Activated CD8-positive, alpha-beta memory T cell treated with anti-CD3 and anti-CD28 coated beads for 36 hours (primary cell): ENCODE measurements at regions not wholly inside any gene's neighbourhood (a gene's known extent, or its start where the extent isn't known, plus 50 kb on each side); places are given as distances from the start of the nearest gene placed in this dataset.
"Not testable (repeated sequence)": the region's sequence is repeated elsewhere in the genome, so short reads cannot be mapped to it uniquely, and the experiment has no call there.

ENCODE experiments used
- CTCF ChIA-PET: fragments of 350-600 bp; sonication (Branson Sonifier 250); formaldehyde crosslinking; loops from one replicate; lab custom pipeline; 2021; ENCODE audit warnings: antibody characterized with exemption; lab: Charles Lee
- POLR2A ChIA-PET: fragments of 350-600 bp; sonication (Branson Sonifier 250); formaldehyde crosslinking; loops from one replicate; lab custom pipeline; 2021; ENCODE audit warnings: antibody characterized with exemption; lab: Charles Lee

DNA sequence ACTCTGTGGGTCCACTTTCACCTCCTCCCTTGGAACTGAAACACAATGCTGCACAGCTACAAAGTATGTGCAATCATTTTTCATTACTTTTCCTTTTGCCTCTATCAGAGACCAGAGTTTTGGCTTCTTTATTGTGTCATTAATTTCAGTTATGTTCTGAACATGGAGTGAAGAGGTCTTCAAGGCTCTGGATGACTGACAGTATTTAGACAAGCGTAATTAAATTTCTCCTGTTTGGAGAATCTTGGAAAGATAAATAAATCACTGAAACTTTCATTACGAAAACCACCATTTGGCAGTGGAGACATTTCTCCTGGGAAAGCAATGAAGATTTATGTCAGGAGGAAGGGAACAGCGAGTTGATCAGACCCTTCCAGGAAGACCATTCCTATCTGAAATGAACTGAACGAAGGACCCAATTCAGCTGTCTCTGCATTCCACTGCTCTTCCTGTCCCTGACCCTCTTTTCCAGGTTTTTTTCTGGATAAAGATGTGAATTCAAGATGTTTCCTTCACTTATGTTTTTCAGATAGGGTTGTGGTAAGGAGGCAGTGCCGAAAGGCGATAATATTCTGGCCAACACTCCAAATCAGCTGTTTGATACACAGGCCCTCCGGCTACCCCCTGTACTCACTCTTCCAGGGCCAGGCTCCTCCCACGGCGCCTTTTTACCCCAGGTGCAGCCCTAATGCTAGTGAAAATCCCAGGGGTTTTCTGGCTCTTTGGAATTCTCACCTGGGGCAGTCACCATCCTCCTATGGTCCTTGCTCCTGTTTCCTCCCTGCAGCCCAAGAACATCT lies 77.2 kb upstream of the OSMR start:
- ChIA-PET POLR2A (no interaction called here), CTCF (no interaction called here)

DNA sequence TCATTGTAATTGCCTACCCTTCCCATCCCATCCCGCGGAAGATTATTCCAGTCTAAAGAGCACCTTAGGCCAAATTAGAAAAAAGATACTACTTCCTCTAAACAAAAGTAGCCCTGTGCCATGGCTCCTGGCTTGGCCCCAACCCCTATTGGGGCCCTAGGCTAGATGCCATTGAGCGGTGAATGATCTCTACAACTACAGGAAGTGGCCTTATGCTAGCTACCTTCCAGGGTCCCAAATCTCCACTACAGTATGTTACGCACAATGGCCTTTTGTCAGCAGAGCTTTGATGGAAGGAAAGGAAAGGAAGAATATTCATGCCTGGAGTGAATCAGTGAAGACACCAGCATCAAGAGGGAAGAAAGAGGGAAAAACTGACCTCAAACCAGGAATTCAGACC lies 73.3 kb upstream of the OSMR start:
- POLR2A ChIA-PET: interaction anchor here (0.7 kb wide), 1 partner anchor 22 kb away, joined by 3 read pairs; no protein-coding TSS in a partner anchor
- CTCF ChIA-PET: no interaction called here

DNA sequence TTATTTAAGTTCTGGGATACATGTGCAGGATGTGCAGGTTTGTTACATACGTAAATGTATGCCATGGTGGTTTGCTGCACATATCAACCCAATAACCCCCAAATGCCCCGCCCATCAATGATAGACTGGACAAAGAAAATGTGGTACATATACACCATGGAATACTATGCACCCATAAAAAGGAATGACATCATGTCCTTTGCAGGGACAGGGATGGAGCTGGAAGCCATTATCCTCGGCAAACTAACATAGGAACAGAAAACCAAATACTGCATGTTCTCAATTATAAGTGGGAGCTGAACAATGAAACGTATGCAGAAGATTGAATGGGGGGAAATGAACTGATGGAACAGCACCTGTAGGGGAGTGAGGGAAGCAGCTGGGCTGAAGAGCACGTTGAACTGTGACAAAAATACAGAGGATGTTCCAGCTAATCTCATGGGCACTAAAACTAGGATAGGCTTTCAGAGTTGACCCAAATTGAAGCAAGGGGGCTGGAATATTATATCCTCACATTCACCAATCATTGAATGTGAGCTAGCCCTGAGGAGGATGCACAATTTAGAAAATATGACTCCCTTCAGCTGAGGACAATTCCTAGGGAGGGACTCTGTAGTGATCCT lies 70.5 kb upstream of the OSMR start:
- ChIA-PET CTCF (no interaction called here), POLR2A (no interaction called here)

DNA sequence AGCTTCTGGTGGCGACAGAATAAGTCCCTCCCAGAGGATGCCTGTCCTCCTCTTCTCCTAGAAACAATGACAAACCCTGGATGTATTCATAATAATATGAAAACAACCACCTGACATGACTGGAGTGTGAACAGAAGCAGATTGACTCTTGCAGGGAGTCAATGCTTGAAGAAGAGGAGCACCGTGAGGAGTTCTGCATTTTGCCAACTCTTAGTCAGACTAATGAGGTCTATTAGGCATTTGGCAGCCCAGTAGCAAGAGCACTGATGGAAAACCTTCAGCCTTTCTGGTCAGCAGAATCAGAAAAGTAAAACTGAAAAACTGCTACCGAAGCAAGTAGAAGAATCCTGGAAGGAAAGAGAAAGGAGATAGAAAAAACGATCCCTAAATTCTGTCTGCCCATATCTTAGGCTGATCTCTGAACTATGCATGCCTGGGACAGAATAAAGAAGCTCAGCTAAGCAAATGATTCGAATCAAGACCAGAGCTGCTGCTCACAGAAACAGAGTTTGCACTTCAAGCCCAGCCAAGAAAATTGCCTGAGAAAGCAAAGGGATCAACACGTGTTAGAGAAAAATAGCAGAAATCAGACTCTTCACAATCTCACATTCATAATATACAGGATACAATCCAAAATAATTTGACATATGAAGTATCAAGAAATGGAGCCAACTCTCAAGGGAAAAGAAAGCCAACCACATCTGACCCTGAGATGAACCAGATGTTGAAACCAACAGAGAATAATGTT lies 69.5 kb upstream of the OSMR start:
- CTCF ChIA-PET: no interaction called here
- POLR2A ChIA-PET: no interaction called here

DNA sequence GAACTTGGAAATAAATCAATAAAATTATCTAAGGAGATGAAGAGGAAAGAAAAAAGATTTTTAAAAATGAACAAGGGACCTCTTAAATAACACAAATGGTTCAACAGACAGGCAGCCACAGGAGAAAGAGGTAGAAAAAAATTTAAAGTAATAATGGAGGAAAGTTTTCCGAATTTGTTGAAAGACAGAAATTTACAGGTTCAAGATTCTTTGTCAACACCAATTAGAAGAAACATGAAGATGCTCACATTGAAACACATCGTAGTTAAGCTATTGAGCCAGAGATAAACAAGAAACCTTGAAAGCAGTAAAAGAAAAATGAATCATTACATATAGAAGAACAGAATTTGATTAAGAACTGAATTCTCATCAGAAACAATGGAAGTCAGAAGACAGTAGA lies 68.7 kb upstream of the OSMR start:
- POLR2A ChIA-PET: no interaction called here
- CTCF ChIA-PET: no interaction called here

DNA sequence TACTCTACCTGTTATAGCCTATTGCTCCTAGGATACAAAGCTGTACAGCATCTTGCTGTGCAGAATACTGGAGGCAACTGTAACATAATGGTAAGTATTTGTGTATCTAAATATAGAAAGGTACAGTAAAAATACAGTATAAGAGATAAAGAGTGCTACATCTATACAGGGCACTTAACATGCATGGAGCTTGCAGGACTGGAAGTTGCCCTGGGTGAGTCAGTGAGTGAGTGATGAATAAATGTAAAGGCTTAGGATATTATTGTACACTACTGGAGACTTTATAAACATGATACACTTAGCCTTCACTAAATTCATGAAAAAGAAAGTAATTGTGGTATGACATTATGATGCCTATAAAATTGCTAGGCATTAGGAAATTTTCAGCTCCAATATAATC lies 65.5 kb upstream of the OSMR start:
- ChIA-PET POLR2A (no interaction called here), CTCF (no interaction called here)

DNA sequence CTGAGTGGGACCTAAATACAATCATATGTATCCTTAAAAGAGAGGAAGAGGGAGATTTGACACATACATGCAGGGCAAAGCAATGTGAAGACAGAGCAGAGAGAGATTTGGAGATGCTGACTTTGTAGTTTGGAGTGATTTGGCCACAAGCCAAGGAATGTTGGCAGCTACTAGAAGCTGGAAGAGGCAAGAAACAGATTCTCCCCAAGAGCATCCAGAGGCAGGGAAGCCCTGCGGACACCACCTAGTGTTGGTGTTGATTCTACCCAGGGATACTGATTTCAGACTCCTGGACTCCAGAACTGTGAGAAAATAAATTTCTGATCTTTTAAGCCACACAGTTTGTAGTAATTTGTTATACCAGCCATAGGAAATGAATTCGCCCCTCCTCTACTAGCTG lies 64.9 kb upstream of the OSMR start:
- ChIA-PET POLR2A (no interaction called here), CTCF (no interaction called here)

DNA sequence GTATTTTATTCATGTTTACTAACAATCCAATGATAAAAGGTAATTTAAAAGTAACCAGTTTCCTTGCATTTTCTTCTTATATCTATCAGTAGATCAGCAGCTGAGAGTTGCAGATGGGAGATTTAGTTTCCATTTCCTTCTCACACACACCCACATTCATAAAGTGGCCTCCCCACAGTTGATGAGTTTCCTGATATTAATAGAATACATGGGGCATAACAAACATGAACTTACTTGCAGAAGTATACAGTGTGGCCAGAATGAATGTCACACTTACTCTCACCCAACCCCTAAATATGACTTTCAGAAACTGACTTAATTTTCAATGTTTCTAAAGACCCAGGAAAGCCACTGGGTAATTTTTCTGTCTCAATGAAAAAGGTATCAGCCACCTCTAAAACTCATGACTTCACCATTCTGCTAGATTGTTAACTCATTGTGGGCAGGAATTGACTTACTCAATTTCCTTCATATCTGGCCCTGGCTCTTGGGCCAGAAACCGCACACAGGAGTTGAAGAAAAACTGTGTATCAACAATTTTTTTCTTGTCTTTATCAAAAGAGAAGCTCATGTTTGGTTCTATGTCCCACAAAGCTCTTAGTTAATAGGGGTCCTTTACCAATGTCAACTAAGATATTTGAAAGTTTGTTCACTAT lies 63.5 kb upstream of the OSMR start:
- POLR2A ChIA-PET: no interaction called here
- CTCF ChIA-PET: no interaction called here

DNA sequence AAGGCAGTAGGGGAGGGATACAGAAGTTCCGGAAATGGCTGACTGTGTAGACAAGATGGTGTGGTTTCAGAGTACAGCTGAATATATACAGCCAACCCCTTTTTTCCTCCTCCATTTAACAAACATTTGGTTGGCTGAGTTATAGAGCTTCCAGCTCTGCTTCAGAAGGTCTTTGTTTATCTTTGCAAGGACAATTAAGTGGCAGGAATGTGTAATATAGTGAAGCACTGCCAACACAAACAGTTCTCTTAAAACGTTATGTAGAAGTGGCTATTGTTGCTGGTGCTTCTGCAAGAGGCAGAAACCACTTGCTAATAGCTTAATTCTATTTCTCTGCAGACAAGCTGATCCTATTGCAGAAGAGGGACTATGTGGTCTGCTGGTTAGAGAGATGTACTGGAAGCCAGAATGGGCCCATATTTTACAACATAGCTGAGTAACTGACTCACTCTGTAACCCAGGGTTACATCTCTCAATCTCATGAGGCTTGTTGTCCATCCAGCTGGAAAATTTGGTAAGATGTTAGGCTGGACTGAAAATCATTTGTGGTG lies 62.7 kb upstream of the OSMR start:
- CTCF ChIA-PET: no interaction called here
- POLR2A ChIA-PET: no interaction called here

DNA sequence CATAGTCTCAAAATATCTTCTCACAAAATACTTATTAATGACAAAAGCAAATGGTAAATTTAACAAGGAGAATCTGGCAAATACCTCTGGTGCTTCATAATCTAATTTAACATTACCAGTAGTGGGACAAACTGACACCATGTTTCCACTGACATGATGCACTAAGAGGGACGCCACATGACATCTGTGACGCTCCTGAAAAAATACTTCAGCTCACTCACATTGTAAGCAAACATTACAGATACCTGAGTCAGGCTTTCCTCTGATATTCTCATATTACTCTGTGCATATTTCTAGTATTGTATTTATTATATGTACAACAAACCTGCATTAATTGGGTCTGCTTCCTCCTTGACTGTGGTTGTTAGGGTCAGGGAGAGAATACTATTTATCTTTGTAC lies 56.7 kb upstream of the OSMR start:
- ChIA-PET POLR2A (no interaction called here), CTCF (no interaction called here)

DNA sequence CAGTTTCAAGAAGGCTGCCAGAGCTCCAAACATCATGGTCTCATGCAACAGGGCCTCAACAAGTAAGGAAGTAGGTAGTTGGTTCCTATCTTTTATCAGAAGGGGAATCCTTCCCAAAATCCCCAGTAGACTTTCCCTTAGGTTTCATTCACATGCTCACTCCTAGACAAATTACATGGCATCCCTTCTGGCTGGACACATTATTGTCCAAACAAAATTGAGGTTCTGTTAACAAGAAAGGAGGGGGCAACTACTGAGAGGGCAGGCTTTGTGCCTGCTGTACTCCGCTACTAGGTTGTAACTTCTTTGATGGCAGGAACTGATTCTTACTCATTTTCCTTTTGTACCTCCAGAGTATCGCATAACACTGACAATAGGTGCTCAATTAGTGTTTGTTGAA lies 56.0 kb upstream of the OSMR start:
- POLR2A ChIA-PET: no interaction called here

DNA sequence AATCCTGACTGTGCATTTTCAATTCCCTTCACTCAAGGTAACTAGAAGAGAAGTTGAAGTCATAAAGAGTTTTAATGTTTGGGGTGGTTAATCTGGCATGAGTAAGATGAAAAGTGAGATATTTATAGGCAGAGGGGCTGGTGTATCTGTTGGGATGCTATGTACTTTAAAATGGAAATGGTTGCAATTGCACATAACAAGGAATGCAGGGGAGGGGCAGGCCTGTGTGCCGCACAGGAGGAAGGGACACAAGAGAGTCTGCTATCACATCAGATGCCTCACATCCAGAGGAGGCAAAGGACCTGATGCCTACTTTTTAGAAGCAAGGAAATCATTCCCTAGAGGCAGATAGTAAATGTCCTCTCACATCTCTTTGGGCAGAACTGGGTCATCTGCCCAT lies 55.5 kb upstream of the OSMR start:
- ChIA-PET CTCF (no interaction called here), POLR2A (no interaction called here)

More for the DNA sequence above, 56.0 kb upstream of the OSMR start:
- CTCF ChIA-PET: no interaction called here

DNA sequence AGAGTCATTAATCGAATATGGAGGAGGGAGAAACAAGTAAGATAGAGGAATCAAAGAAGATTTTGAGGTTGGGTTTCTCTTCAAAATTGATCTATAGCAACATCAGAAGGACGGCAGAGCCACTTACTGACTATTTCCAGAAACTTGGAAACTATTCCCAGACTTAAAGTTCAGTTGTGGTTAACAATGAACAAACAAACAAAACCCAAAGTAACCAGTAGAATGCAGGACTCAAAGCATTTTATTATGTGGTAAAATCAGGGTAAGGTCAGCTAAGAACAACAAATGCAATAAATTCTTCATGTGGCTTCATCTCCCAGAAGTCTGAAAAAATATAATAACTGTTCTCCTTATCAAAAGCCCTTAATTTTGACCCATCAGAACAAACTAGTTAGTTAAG lies 54.9 kb upstream of the OSMR start:
- POLR2A ChIA-PET: no interaction called here
- CTCF ChIA-PET: no interaction called here

DNA sequence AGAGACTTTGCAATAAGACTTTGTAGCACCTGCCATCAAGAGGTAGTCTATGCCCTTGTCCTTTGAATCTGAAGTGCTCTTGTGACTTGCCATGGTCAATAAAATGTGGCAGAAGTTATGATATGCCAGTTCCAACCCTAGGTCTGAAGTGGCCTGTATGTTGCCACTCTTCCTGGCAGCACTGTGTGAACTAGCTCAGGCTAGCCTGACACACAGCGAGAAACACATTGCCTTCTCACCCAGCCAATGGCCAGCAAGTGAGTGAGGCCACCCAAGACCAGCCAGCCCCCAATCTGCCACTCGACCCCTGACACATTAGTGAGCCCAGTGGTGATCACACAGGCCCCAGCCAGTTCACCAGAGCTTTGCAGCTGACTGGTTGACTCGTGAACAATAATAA lies 52.7 kb upstream of the OSMR start:
- POLR2A ChIA-PET: no interaction called here
- CTCF ChIA-PET: no interaction called here

DNA sequence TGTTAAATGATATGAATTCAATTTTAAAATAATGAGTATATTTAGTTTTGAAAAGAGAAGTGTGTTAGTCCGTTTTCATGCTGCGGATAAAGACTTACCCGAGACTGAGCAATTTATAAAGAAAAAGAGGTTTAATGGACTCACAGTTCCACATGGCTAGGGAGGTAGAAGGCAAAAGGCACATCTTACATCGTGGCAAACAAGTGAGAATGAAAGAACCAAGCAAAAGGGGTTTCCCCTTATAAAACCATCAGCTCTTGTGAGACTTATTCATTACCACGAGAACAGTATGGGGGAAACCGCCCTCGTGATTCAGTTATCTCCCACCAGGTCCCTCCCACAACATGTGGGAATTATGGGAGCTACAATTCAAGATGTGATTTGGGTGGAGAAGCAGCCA lies 51.8 kb upstream of the OSMR start:
- POLR2A ChIA-PET, CTCF ChIA-PET: not testable (repeated sequence)

DNA sequence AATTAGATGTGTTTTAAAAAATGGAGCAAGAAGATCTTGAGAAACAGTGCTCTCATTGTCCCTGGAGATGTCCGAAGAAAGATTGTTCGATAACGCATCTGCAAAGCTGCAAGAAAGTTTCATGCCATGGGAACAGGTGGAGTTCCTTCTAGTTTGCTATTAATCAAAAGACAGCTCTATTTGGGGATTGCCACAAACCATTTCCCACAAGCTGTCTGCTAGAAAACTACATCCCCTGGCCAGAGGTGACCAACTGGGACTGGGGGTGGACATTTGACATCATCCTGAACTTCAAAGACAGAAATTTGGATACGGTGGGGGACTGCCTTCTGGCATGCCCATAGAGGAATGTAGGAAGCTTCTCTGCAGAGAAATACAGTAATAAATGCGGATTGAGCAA lies 50.8 kb upstream of the OSMR start:
- ChIA-PET POLR2A (no interaction called here), CTCF (no interaction called here)

DNA sequence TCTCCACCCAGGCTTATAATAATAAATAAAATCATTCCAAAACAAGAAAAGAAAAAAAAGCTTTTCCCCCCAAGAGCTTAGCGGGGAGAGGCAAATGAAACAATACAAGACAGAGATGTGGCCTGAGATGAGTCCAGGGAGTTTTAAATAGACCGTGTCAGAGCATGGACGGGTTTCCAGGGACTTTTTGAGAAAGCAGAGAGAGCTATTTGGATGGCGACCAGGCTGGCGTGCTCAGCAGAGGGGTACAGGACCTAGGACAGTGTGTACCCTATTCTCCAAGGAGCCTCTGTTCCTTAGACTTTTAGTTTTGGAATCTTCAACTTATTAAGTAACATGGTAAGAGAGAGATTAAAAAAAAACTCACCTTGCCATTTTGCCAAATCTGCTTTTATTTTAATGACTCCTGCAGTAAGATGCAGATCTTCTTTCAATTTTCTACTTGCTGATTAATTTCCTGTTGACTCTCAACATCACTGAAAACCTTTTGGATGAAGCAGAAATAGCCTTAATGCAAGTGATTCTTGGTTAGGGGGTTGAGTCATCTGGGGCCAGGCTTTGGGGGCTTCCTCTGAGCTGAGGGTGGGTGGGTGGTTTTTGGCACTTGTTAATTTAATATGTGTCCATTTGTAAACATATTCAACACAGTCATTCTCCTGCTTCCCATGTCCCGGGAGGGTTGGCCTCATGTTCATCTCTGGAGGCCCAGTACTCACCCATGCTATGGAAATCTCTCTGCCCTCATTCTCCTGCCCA lies 49.6 kb upstream of the OSMR start:
- ChIA-PET CTCF (interaction anchor here (1.3 kb wide), 1 partner anchor 354 kb away, joined by 3 read pairs; no protein-coding TSS in a partner anchor), POLR2A (no interaction called here)
